Stomach (tissue), 8 donors: ENCODE measurements at regions not wholly inside any gene's neighbourhood (a gene's known extent, or its start where the extent isn't known, plus 50 kb on each side); places are given as distances from the start of the nearest gene placed in this dataset.

ENCODE experiments used
- DNase-seq, 2 donors: peaks; one replicate each; pipeline versions ENCODE4 v3.0.0 to v3.0.0-alpha.2; 2013 to 2019
- H3K27ac ChIP-seq, 5 donors: fragments of 200-600 bp in 4 of 5; sonication (generic) in 4 of 5; one replicate each; pipeline ENCODE4 v1.5.1; 2013 to 2019; ENCODE audit warnings: mild to moderate bottlenecking in 1 of 5, moderate library complexity in 1 of 5
- H3K27me3 ChIP-seq, 3 donors: fragments of 200-600 bp; sonication (generic); one replicate each; pipeline ENCODE4 v1.5.1; 2017 to 2019; ENCODE audit warnings: mixed run types in 1 of 3
- H3K36me3 ChIP-seq, 4 donors: fragments of 200-600 bp; sonication (generic); 1 replicate in 3 of 4; 2 replicates in 1 of 4; pipeline ENCODE4 v1.5.1; 2016 to 2019
- H3K4me1 ChIP-seq, 4 donors: fragments of 200-600 bp; sonication (generic); one replicate each; pipeline ENCODE4 v1.5.1; 2016 to 2019
- H3K4me3 ChIP-seq, 4 donors: fragments of 200-600 bp; sonication (generic) in 3 of 4; one replicate each; pipeline ENCODE4 v1.5.1; 2016 to 2019; ENCODE audit warnings: mild to moderate bottlenecking in 1 of 4
- H3K9me3 ChIP-seq, 4 donors: fragments of 200-600 bp; sonication (generic); one replicate each; pipeline ENCODE4 v1.5.1; 2016 to 2019
- CTCF ChIP-seq, 7 experiments: fragments of 450-650 bp in 4 of 7; fragments of 200-600 bp in 3 of 7; sonication (generic) in 3 of 7; IDR thresholded peaks; one replicate each; pipeline ENCODE4 v1.5.1; 2016 to 2019; ENCODE audit warnings: antibody characterized with exemption in 7 of 7, control low read depth in 2 of 7, mild to moderate bottlenecking in 1 of 7
- EP300 ChIP-seq: sonication (generic); formaldehyde crosslinking; IDR thresholded peaks from one replicate; pipeline ENCODE4 v1.6.1; 2017; ENCODE audit warnings: antibody characterized with exemption
- POLR2A ChIP-seq, 4 donors: fragments of 450-650 bp; IDR thresholded peaks; one replicate each; pipeline ENCODE4 v1.6.1; 2016; ENCODE audit warnings: antibody characterized with exemption in 4 of 4, control low read depth in 2 of 4, mild to moderate bottlenecking in 1 of 4, moderate library complexity in 1 of 4
- POLR2AphosphoS5 ChIP-seq, 3 donors: sonication (generic); formaldehyde crosslinking; IDR thresholded peaks; one replicate each; pipeline ENCODE4 v1.6.1; 2016; ENCODE audit warnings: antibody characterized with exemption in 3 of 3
- WGBS, 5 donors: extraction: QIAGEN DNeasy Blood & Tissue Kit in 3 of 5; methylation state at CpG; one replicate each; pipeline versions ENCODE4 v1.1.5 to v1.1.7; 2013 to 2018; 5-methylcytosine and 5-hydroxymethylcytosine counted together
- intact Hi-C: fragments of 100-400 bp; cut with DNase I; formaldehyde crosslinking; loops from one replicate; pipeline ENCODE4 v1.15.1; 2023; ENCODE audit warnings: low total_unique reads
- donor health status: healthy with polysubstance abuse.
- donor health status: Bipolar disorder and iron deficiency.
- donor health status: healthy.

- intact Hi-C loops: no loop called here
- no peak for DNase-seq
These were observed 298.1 kb upstream of the FOXG1 start for GRCh38 chr14:28468191-28469151.

GRCh38 chr14:28482251-28483040 lies 284.1 kb upstream of the FOXG1 start:
- Histone ChIP-seq H3K27me3 (no peaks in the 10 kb centered on the region), H3K36me3 (no peaks in the 10 kb centered on the region), H3K4me3 (no peak overlapping the region), H3K27ac (no peak overlapping the region), H3K9me3 (no peaks in the 10 kb centered on the region), H3K4me1 (no peaks in the 10 kb centered on the region)
- 52 to 71% (median 64%) methylated on average over 8 of the region's 8 CpGs for WGBS, 5 donors
- intact Hi-C loops: no loop called here
- TF ChIP-seq POLR2AphosphoS5 (IDR thresholded peaks at IDR 0.05): no peak
- no peak for TF ChIP-seq POLR2A (IDR thresholded peaks at IDR 0.05)
- no peak for TF ChIP-seq EP300
- no peak for TF ChIP-seq CTCF (IDR thresholded peaks at IDR 0.05)
- DNase-seq: no peak

More at GRCh38 chr14:28468191-28469151, 298.1 kb upstream of the FOXG1 start:
- TF ChIP-seq POLR2AphosphoS5 (IDR thresholded peaks at IDR 0.05) (no peak), POLR2A (IDR thresholded peaks at IDR 0.05) (no peak), CTCF (IDR thresholded peaks at IDR 0.05) (no peak), EP300 (no peak)
- Histone ChIP-seq H3K4me1 (no peaks in the 10 kb centered on the region), H3K36me3 (no peaks in the 10 kb centered on the region), H3K4me3 (no peak overlapping the region), H3K9me3 (peaks cover 0 to 37% (median 18%) of the 10 kb centered on the region in 4 donors), H3K27ac (no peak overlapping the region), H3K27me3 (no peaks in the 10 kb centered on the region)
- 42 to 71% (median 45%) methylated on average over 1 to 2 of the region's 2 CpGs for WGBS, 5 donors

- no peak for TF ChIP-seq EP300
- TF ChIP-seq POLR2AphosphoS5 (IDR thresholded peaks at IDR 0.05): no peak
- no peak for TF ChIP-seq POLR2A (IDR thresholded peaks at IDR 0.05)
- TF ChIP-seq CTCF (IDR thresholded peaks at IDR 0.05): no peak
- DNase-seq: no peak
- H3K27ac ChIP-seq: no peak overlapping the region
- no peak overlapping the region for H3K4me3 ChIP-seq
- no peaks in the 10 kb centered on the region for H3K27me3 ChIP-seq
- 85 to 95% (median 88%) methylated on average over 3 of the region's 3 CpGs for WGBS, 5 donors
- intact Hi-C loops: no loop called here
- no peaks in the 10 kb centered on the region for H3K9me3 ChIP-seq
- no peaks in the 10 kb centered on the region for H3K4me1 ChIP-seq
- H3K36me3 ChIP-seq: no peaks in the 10 kb centered on the region
These were observed 283.1 kb upstream of the FOXG1 start for GRCh38 chr14:28483506-28483905.

GRCh38 chr14:28488684-28489083 lies 277.9 kb upstream of the FOXG1 start:
- Histone ChIP-seq H3K36me3 (no peaks in the 10 kb centered on the region), H3K27me3 (no peaks in the 10 kb centered on the region), H3K27ac (no peak overlapping the region), H3K4me1 (no peaks in the 10 kb centered on the region), H3K4me3 (no peak overlapping the region), H3K9me3 (no peaks in the 10 kb centered on the region)
- no peak for DNase-seq
- intact Hi-C loops: no loop called here
- TF ChIP-seq CTCF (IDR thresholded peaks at IDR 0.05) (no peak), POLR2AphosphoS5 (IDR thresholded peaks at IDR 0.05) (no peak), EP300 (no peak), POLR2A (IDR thresholded peaks at IDR 0.05) (no peak)
